Amniotic stem cell (primary cell): ENCODE measurements at regions not wholly inside any gene's neighbourhood (a gene's known extent, or its start where the extent isn't known, plus 50 kb on each side); places are given as distances from the start of the nearest gene placed in this dataset.
"Not testable (repeated sequence)": the region's sequence is repeated elsewhere in the genome, so short reads cannot be mapped to it uniquely, and the experiment has no call there.

Experiments used
- DNase-seq: peaks from one replicate; lab custom pipeline; 2025; lab: John Stamatoyannopoulos, UW

DNA sequence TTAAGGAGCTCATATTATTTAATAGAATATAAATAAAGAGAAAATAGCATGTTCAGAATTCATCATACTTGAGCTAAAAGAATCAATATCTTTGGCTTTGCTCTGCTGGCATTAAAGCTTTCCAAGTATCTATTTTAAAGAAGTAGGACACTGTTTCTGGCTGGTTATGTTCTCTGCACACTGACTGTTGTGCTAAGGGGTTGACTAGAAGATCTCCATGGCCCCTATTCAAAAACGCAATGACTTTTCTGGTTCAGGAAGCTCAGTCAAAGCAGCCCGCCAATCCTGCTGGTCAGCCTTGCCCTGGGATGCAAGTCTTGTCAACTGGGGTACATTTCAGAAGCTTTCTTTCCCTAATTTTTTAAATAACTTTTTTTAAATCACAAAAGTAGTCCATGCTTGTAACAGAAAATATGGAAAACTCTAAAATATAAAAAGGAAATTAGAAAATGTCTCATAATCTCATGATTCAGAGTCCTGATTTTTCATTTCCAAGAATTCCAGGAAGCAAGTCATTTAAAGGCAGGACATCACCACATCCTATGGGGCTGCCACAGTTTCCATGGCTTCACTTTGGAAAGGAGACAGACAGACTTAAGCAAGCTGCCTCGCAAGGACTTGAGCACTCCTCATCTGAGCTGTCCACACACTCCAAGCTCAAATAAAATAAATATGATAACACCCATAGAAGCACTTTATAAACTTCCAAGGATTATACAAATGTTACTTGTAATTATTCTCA is 195.1 kb downstream of the TXNL1 start:
- no peak for DNase-seq

- not testable (repeated sequence) for DNase-seq
Observed at GRCh38 chr18:56438480-56438879, 199.9 kb downstream of the TXNL1 start.

DNA sequence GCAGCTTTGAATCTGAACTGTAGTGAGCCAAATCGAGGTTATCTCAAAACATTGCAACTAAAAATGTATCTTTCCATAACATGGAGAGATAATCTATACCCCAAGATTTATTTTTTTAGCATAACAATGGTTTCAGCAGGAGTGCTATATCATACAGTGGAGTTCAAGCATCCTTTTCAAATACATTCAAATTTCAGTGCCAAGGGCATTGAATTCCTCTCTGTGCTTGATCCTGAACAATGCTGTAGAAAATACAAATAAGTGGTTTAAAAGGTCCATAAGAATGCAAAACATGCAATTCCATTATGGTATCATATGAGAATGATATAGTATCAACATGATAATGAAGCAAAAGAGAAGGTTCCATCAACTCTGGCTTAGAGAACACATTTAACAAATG is 201.7 kb downstream of the TXNL1 start:
- no peak for DNase-seq

- DNase-seq, result no peak
Observed at GRCh38 chr18:56433919-56434318, 204.5 kb downstream of the TXNL1 start.

DNA sequence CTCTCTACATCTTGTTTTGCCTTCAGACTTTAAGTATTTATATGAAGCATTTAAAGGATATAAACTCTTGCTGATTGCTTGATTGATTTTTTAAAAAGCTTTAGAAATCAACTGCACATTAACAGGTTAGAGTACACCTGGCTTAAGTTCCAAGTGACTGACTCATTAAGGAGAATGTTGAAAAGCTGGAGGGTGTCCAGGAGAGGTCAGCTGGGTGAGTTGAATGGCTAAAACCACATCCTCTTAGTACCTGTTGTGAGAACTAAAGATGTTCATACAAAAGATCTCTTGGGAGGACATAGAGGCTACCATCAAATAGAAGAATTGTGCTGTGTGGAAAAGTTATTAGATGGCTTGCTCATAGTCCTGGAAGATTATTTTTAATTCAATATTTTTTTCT is 206.8 kb downstream of the TXNL1 start:
- no peak for DNase-seq

- no peak for DNase-seq
Observed at GRCh38 chr18:56423626-56424025, 214.8 kb downstream of the TXNL1 start.

- no peak for DNase-seq
Observed at GRCh38 chr18:56421647-56422046, 216.7 kb downstream of the TXNL1 start.

DNA sequence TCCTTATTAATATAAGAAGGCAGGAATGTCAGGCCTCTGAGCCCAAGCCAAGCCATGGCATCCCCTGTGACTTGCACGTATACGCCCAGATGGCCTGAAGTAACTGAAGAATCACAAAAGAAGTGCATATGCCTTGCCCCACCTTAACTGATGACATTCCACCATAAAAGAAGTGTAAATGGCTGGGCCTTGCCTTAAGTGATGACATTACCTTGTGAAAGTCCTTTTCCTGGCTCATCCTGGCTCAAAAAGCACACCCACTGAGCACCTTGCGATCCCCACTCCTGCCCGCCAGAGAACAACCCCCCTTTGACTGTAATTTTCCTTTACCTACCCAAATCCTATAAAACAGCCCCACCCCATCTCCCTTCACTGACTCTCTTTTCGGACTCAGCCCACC is 217.5 kb downstream of the TXNL1 start:
- not testable (repeated sequence) for DNase-seq

DNA sequence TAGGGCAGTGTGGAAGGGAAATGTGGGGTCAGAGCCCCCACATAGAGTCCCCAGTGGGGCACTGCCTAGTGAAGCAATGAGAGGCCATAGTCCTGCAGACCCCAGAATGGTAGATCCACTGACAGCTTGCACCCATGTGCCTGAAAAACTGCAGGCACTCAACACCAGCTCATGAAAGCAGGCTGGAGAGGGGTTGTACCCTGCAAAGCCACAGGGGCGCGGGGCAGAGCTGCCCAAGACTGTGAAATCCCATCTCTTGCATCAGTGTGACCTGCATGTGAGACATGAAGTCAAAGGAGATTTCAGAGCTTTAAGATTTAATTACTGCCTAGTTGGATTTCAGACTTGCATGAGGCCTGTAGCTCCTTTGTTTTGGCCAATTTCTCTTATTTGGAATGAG is 224.0 kb downstream of the TXNL1 start:
- DNase-seq, result no peak

DNA sequence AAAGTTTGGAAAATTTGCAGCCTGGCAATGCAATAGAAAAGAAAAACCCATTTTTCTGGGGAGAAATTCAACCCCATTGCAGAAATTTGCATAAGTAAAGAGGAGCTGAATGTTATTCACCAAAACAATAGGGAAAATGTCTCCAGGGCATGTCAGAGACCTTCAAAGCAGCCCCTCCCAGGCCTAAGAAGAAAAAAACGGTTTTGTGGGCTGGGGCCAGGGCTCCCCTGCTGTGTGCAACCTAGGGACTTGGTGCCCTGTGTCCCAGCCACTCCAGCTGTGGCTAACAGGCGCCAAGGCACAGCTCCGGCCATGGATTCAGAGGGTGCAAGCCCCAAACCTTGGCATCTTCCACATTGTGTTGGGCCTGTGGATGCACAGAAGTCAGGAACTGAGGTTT is 224.5 kb downstream of the TXNL1 start:
- no peak for DNase-seq

GRCh38 chr18:56412951-56413350 is 225.4 kb downstream of the TXNL1 start:
- DNase-seq, result no peak

DNA sequence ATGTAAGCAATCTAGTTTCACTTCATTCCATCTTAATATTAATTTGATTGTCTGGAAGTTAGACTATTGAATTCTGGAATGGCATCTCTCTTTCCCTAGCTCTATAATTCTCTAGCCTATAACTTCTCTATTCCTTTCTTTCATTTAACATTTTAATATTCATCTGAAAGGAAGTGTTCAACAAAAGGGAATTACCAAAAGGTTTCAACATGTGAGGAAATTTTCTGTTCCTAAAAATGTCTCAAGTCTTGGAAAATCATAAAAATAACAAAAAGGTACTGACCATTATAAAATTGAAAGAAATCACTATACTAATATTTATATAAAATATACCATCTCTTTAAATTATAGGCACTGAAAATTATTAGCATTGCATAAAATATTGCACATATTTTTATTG is 228.7 kb downstream of the TXNL1 start:
- no peak for DNase-seq

DNA sequence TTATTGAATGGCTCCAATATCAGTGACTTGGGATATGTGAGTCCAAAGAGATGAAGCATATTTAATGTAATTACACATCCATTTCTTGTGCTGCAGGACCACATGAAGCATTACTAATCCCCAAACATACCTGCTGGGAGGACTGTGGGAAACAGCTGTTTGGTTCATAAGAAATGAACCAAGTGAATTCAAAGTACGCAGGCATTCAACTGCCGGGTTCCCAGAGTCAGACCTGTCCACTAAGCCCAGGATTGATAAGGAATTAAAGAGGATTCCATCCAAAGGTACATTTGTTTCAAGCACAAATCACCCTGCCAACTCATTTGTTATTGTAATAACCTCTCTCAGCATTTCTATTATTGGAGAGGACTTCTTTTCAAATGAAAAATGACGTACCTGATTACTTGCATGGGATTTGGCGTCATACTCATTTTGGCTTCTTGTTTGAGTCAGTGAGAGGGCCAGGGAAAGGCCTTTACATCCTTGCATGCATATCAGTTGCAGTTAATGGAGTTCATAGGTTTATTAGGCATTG is 230.7 kb downstream of the TXNL1 start:
- no peak for DNase-seq

GRCh38 chr18:56402872-56403516 is 235.4 kb downstream of the TXNL1 start:
- peak; percentile 72 for DNase-seq

DNA sequence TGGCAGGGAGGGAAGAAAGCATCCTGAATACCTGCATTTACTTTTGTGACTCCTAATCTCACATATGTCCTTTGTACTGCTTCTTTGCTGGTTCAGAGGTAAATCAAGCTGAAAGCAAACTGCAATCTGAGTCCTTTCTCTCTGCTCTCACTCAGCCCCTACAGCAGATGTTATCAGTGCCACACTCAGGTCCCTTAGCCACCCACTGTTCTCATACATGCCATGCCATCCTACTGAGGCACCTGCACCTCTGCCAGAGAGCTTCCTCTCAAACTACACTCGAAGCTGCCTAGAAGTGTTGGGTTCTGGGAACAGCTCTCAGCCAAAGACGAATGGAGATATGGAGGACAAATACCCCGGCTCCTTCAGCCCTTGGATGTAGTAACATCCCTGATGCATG is 244.5 kb downstream of the TXNL1 start:
- DNase-seq, result no peak

DNA sequence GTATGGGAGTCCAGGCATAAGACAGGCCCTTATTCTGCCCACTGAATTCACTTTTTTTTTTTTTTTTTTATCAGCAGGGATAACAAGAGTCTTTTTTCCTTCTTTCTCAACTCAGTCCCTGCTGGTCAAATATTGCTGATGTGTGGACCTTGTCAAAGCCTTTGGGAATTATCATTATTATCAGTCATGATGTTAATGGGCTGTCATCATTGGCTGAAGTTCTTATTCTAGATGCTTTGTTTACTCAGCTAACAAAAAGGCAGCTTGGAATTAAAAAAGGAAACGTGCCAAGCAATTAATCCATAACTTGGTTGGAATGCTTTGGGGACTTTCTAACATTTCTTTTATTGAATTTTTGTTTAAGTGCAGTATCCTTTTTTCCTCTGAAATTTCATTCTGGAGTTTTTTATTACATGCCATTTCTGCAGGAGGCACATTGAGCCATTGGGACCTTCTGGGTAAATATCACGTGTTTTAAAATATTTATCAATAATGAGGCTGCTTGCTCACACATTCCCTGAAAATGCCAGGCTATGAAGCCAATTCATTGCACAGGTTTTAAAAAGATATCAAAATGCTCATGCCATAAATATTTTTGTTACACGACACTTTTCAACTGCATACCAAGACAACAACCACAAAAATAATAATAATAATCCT is 246.3 kb downstream of the TXNL1 start:
- no peak for DNase-seq

GRCh38 chr18:56390626-56391025 is 247.8 kb downstream of the TXNL1 start:
- no peak for DNase-seq

- no peak for DNase-seq
Observed at GRCh38 chr18:56389190-56389589, 249.2 kb downstream of the TXNL1 start.

GRCh38 chr18:56388571-56388970 is 249.8 kb downstream of the TXNL1 start:
- no peak for DNase-seq

DNA sequence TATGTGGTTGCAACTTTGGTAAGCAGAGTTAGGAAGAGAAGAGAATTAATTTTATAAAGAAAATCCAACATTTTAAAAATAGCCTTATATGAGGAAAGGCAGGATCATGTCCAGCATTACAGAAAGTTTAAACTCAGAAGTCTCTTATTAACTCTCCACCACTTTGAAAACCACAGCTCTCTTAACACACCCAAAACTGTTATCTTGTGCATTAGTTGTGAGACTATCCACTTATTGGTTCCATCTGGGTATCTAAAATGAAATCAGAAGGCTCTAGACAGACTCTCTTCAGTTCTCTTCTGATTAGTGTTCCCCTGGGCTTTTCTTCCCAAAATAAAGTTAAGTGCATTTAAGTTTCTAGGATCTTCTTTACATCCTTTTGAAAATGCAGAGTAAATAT is 251.5 kb downstream of the TXNL1 start:
- no peak for DNase-seq

DNA sequence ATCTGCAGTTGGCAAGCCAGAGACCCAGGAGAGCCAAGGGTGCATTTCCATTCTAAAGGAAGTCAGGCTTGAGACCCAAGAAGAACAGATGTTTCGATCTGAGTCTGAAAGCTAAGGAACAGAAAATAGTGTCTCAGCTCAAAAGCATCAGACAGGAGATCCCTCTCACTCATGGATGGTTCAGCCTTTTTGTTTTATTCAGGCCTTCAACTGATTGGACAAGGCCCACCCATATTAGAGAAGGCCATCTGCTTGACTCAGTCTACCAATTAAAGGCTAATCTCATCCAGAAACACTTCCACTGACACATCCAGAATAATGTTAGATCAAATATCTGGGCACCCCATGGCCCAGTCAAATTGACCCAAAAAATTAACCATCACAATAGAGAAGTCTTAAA is 255.0 kb downstream of the TXNL1 start:
- no peak for DNase-seq

DNA sequence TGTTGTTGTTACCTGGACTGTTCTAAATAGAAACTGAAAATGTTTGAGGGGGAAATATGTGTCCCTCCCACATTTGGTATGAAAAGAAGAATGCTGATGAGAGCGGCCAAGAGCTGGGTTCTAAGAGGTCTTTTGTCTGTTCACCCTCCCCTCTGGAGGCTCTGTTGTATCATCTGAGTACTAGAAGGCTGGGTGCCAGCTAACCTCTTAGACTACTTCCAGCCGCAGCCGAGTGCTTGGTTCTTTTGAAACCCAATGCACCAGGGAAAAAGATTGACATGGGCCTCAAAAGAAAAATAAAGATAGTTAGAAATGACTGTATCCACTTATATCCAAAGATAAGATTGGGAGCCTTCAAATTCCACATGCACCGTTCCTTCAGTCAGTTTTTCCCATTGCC is 255.9 kb downstream of the TXNL1 start:
- no peak for DNase-seq

- no peak for DNase-seq
Observed at GRCh38 chr18:56381196-56381595, 257.2 kb downstream of the TXNL1 start.
